BLaER1 treated with 17β-estradiol and CSF1 and Interleukin-3, amounts not matched to agents 10 nM and 100 nM (cell line): ENCODE measurements at regions not wholly inside any gene's neighbourhood (a gene's known extent, or its start where the extent isn't known, plus 50 kb on each side); places are given as distances from the start of the nearest gene placed in this dataset.

Source experiments
- H3K27ac ChIP-seq, 11 experiments: shearing (Covaris generic); formaldehyde crosslinking; 2 replicates each; pipeline ENCODE4 v1.8.1; 2022
- H3K27me3 ChIP-seq, 11 experiments: shearing (Covaris generic); formaldehyde crosslinking; 2 replicates each; pipeline ENCODE4 v1.8.1; 2022
- H3K36me3 ChIP-seq, 11 experiments: shearing (Covaris generic); formaldehyde crosslinking; 2 replicates each; pipeline ENCODE4 v1.8.1; 2022
- H3K4me1 ChIP-seq, 10 experiments: shearing (Covaris generic); formaldehyde crosslinking; 2 replicates each; pipeline ENCODE4 v1.8.1; 2022
- H3K4me2 ChIP-seq, 11 experiments: shearing (Covaris generic); formaldehyde crosslinking; 2 replicates each; pipeline ENCODE4 v1.8.1; 2022
- H3K4me3 ChIP-seq, 10 experiments: shearing (Covaris generic); formaldehyde crosslinking; 2 replicates each; pipeline ENCODE4 v1.8.1; 2022
- H3K9ac ChIP-seq, 11 experiments: shearing (Covaris generic); formaldehyde crosslinking; 2 replicates each; pipeline ENCODE4 v1.8.1; 2022
- H3K9me3 ChIP-seq, 11 experiments: shearing (Covaris generic); formaldehyde crosslinking; replicated peaks in 1 of 11; 2 replicates each; pipeline ENCODE4 v1.8.1; 2022
- H4K20me1 ChIP-seq, 11 experiments: shearing (Covaris generic); formaldehyde crosslinking; 2 replicates each; pipeline ENCODE4 v1.8.1; 2022
- Cebpa-rat ChIP-seq, 11 experiments: shearing (Covaris generic); IDR thresholded peaks; 2 replicates each; pipeline ENCODE4 v1.8.1; 2022

DNA sequence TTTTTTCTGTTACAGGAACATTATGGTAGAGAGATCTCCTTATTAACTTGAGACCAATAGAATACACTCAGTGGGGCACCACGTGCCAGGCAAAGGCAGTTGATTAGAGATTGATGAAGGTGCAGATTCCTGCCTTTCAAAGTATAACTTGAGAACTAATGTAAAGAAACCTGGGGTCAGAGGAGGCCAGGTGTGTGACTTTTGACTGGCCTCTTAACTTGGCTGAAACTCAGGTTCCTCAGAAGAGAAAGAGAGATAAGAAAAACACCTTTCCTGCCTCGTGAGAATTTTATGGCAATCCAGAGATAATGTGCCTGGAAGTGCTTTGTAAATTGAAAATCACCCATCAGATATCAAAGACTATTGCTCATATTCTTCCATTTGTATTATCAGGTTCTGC, 110.7 kb upstream of the GZMB start:
- H3K4me3 ChIP-seq, result no peak overlapping the region
- no peak overlapping the region for H3K4me2 ChIP-seq
- no peak overlapping the region for H3K9ac ChIP-seq
- peaks cover 0 to 8% (median 0%) of the 10 kb centered on the region in 10 experiments; a peak in 4 of 20 replicates for H3K4me1 ChIP-seq
- H3K27ac ChIP-seq, result no peak overlapping the region
- H3K27me3 ChIP-seq, result no peaks in the 10 kb centered on the region
- no peak for TF ChIP-seq Cebpa-rat (IDR thresholded peaks at IDR 0.05)
- H3K9me3 ChIP-seq, result peaks cover 0 to 15% (median 8%) of the 10 kb centered on the region in 11 experiments; a peak in 9 of 22 replicates
- no peaks in the 10 kb centered on the region for H3K36me3 ChIP-seq
- no peaks in the 10 kb centered on the region for H4K20me1 ChIP-seq

DNA sequence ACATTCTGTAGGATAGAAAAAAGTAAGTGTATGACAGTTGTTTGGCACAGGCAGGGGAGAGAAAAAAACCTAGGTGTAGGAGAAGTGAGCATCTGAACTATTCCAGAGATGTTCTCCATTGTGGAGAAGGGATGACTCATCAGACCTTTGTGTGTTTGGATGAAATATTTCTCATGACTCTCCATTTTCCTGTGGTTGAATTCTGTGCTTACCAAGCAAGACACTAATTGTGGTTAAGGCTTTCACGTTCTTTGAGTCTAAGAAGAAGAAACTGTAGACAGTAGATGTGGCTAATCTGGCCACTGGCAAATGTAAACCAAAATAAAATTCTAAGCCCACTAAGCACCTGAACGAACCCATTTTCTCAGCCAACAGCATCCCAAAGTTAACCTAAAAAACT, 107.9 kb upstream of the GZMB start:
- no peaks in the 10 kb centered on the region for H4K20me1 ChIP-seq
- peak overlapping the region in 3 of 11 experiments; percentile 24 to 48 (median 39); a peak in 6 of 22 replicates for H3K4me2 ChIP-seq
- H3K27me3 ChIP-seq, result no peaks in the 10 kb centered on the region
- no peak overlapping the region for H3K27ac ChIP-seq
- no peaks in the 10 kb centered on the region for H3K9me3 ChIP-seq
- H3K4me1 ChIP-seq, result peaks cover 0 to 8% (median 0%) of the 10 kb centered on the region in 10 experiments; a peak in 4 of 20 replicates
- H3K36me3 ChIP-seq, result no peaks in the 10 kb centered on the region
- no peak overlapping the region for H3K4me3 ChIP-seq
- no peak overlapping the region for H3K9ac ChIP-seq
- no peak for TF ChIP-seq Cebpa-rat (IDR thresholded peaks at IDR 0.05)

- 0 out of 22 replicates have a peak, but pooled peaks cover 0 to 2% (median 0%) of the 10 kb centered on the region in 11 experiments for H3K9me3 ChIP-seq
- no peak overlapping the region for H3K4me2 ChIP-seq
- no peaks in the 10 kb centered on the region for H4K20me1 ChIP-seq
- no peaks in the 10 kb centered on the region for H3K4me1 ChIP-seq
- no peak overlapping the region for H3K27ac ChIP-seq
- H3K27me3 ChIP-seq, result no peaks in the 10 kb centered on the region
- no peaks in the 10 kb centered on the region for H3K36me3 ChIP-seq
- no peak for TF ChIP-seq Cebpa-rat (IDR thresholded peaks at IDR 0.05)
- no peak overlapping the region for H3K4me3 ChIP-seq
- no peak overlapping the region for H3K9ac ChIP-seq
Observed at GRCh38 chr14:24735984-24736630, 102.1 kb upstream of the GZMB start.

DNA sequence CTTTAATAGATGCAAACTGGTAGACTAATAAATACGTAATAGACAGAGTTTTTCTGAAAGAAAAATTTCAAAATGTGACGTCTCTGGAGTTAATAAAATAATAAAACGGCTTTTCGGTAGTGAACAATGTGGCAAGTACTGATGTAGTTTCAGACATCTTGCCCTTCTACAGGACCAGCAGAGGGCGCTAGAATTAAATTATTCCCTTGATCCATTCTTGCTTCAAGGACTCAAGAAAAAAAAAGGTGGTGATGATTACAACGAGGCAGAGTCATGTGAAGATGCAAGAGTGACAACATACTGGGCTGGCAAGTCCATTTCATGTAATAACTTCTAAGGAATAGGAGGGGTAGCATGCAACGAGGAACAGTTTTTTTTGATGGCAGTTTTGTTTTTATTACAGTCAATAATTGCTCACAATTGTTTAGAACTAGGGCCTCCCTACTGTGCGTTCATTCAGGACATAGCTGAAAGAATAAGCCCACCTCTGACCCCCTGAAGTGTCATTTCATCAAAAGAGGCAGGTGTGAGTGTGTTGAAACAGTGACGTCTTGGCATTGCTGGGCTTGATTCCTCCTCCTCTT, 101.0 kb upstream of the GZMB start:
- no peaks in the 10 kb centered on the region for H3K4me1 ChIP-seq
- TF ChIP-seq Cebpa-rat (IDR thresholded peaks at IDR 0.05), result no peak

DNA sequence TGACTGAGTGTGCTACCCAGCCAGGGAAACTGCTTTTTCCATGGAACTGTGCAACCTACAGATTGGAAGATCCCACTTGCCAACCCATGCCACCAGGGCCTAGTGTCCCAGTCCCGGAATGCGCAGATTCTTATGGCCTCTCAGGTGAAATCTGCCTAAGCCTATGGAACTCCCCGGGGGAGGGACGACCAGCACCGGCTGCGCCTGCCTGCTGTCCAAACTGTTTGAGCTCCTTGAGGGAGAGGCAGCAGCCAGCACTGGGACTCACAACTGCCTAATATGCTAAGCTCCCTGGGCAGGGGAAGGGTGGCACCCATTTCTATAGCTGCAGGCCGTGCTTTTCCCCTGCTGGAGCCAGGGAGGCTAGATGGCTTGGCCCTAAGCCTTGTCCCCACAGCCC, 92.5 kb upstream of the GZMB start:
- H3K4me2 ChIP-seq, result no peak overlapping the region
- no peak overlapping the region for H3K27ac ChIP-seq
- no peaks in the 10 kb centered on the region for H4K20me1 ChIP-seq
- TF ChIP-seq Cebpa-rat (IDR thresholded peaks at IDR 0.05), result no peak
- no peaks in the 10 kb centered on the region for H3K27me3 ChIP-seq
- H3K9ac ChIP-seq, result no peak overlapping the region
- H3K4me1 ChIP-seq, result no peaks in the 10 kb centered on the region
- H3K4me3 ChIP-seq, result no peak overlapping the region
- H3K36me3 ChIP-seq, result no peaks in the 10 kb centered on the region
- H3K9me3 ChIP-seq, result peaks cover 6 to 38% (median 19%) of the 10 kb centered on the region in 11 experiments; a peak in 21 of 22 replicates

More for the DNA sequence above, 101.0 kb upstream of the GZMB start:
- Histone ChIP-seq H3K27ac (no peak overlapping the region), H3K9me3 (peaks cover 0 to 6% (median 0%) of the 10 kb centered on the region in 11 experiments; a peak in 1 of 22 replicates), H3K4me3 (no peak overlapping the region), H3K36me3 (no peaks in the 10 kb centered on the region), H3K4me2 (no peak overlapping the region), H3K9ac (no peak overlapping the region), H3K27me3 (no peaks in the 10 kb centered on the region), H4K20me1 (no peaks in the 10 kb centered on the region)

- H3K9me3 ChIP-seq, result peaks cover 6 to 35% (median 19%) of the 10 kb centered on the region in 11 experiments; a peak in 21 of 22 replicates
Observed at GRCh38 chr14:24725311-24725710, 91.3 kb upstream of the GZMB start.

GRCh38 chr14:24721775-24722174, 87.8 kb upstream of the GZMB start:
- Histone ChIP-seq H3K27me3 (no peaks in the 10 kb centered on the region), H3K4me1 (no peaks in the 10 kb centered on the region), H4K20me1 (no peaks in the 10 kb centered on the region), H3K9ac (no peak overlapping the region), H3K4me3 (no peak overlapping the region), H3K4me2 (no peak overlapping the region), H3K27ac (no peak overlapping the region), H3K9me3 (peaks cover 0 to 11% (median 1%) of the 10 kb centered on the region in 11 experiments; a peak in 4 of 22 replicates), H3K36me3 (no peaks in the 10 kb centered on the region)
- TF ChIP-seq Cebpa-rat (IDR thresholded peaks at IDR 0.05), result no peak

More at GRCh38 chr14:24725311-24725710, 91.3 kb upstream of the GZMB start:
- no peaks in the 10 kb centered on the region for H4K20me1 ChIP-seq
- H3K4me3 ChIP-seq, result no peak overlapping the region
- H3K36me3 ChIP-seq, result no peaks in the 10 kb centered on the region
- no peak overlapping the region for H3K9ac ChIP-seq
- H3K27me3 ChIP-seq, result no peaks in the 10 kb centered on the region
- TF ChIP-seq Cebpa-rat (IDR thresholded peaks at IDR 0.05), result no peak
- no peaks in the 10 kb centered on the region for H3K4me1 ChIP-seq
- no peak overlapping the region for H3K4me2 ChIP-seq
- no peak overlapping the region for H3K27ac ChIP-seq

DNA sequence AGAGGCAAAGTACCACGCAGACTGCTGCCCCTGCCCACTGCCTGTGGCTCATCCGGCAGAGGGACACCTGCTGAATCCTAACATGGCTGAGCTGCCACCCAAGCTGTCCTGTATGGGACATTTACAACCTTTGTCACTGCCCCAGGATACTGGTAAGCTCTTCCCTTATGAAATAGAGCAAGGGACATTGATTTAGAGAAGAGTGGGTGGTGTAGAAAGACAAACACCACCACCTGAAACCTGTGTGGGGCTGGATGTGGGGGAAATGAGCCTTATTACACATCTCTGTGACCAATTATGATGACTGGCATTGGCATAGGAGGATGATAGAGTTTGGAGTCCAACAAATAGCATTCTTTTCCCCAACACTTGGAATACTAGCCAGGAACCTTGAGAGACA, 81.2 kb upstream of the GZMB start:
- Histone ChIP-seq H4K20me1 (no peaks in the 10 kb centered on the region), H3K27ac (no peak overlapping the region), H3K4me1 (no peaks in the 10 kb centered on the region), H3K4me2 (no peak overlapping the region), H3K27me3 (no peaks in the 10 kb centered on the region), H3K4me3 (no peak overlapping the region), H3K9ac (no peak overlapping the region), H3K9me3 (no peaks in the 10 kb centered on the region), H3K36me3 (no peaks in the 10 kb centered on the region)
- TF ChIP-seq Cebpa-rat (IDR thresholded peaks at IDR 0.05), result no peak

DNA sequence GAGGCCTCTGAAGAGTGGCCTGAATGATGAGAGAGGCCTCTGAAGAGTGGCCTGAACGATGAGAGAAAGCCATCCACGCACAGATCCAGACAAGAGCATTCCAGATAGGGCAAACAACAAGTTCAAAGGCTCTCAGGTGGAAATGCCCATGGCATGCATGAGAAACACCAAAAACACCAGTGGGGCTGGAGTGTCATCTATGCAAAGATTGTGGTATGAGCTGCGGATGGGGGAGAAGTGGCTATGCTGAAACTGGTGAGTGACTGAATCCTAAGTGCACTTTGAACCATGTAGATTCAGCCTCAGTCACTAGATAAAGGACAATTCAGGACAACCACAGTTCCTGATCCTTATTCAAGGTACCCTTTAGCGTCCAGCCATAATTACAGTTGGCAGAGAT, 79.4 kb upstream of the GZMB start:
- Histone ChIP-seq H3K9ac (no peak overlapping the region), H3K36me3 (no peaks in the 10 kb centered on the region), H4K20me1 (no peaks in the 10 kb centered on the region), H3K4me1 (no peaks in the 10 kb centered on the region), H3K9me3 (no peaks in the 10 kb centered on the region), H3K4me2 (no peak overlapping the region), H3K27ac (no peak overlapping the region), H3K4me3 (no peak overlapping the region), H3K27me3 (no peaks in the 10 kb centered on the region)
- TF ChIP-seq Cebpa-rat (IDR thresholded peaks at IDR 0.05), result no peak

DNA sequence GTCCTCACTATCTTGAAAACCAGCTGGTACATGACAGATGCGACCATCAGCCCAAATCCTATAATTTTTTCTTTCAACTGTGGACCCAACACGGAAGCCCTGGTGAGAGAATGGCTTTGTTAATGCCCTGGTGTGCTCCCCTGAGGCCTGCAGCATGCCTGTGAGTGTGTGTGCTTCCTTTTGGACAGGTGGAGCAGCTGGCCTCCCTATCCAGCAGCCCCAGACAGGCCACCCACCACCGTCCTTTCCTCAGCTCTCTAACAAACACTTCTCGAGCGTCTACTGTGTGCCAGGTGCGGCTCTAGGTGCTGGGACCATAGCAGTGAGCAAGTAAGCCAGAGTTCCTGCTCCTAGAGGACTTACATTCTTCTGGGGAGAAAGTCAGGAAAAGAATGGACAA, 78.9 kb upstream of the GZMB start:
- TF ChIP-seq Cebpa-rat (IDR thresholded peaks at IDR 0.05), result no peak
- H4K20me1 ChIP-seq, result no peaks in the 10 kb centered on the region
- H3K9ac ChIP-seq, result no peak overlapping the region
- no peaks in the 10 kb centered on the region for H3K27me3 ChIP-seq
- H3K36me3 ChIP-seq, result no peaks in the 10 kb centered on the region
- H3K4me2 ChIP-seq, result no peak overlapping the region
- no peak overlapping the region for H3K27ac ChIP-seq
- no peak overlapping the region for H3K4me3 ChIP-seq
- H3K9me3 ChIP-seq, result no peaks in the 10 kb centered on the region
- H3K4me1 ChIP-seq, result no peaks in the 10 kb centered on the region
